Peyer's patch (tissue), 4 donors: ENCODE measurements at regions not wholly inside any gene's neighbourhood (a gene's known extent, or its start where the extent isn't known, plus 50 kb on each side); places are given as distances from the start of the nearest gene placed in this dataset.

ENCODE experiments used
- CTCF ChIP-seq, 6 experiments: fragments of 450-650 bp in 4 of 6; fragments of 200-600 bp in 2 of 6; sonication (generic) in 1 of 6; IDR thresholded peaks; one replicate each; pipeline ENCODE4 v1.5.1; 2017 to 2019; ENCODE audit warnings: antibody characterized with exemption in 6 of 6, mild to moderate bottlenecking in 3 of 6, moderate library complexity in 1 of 6
- POLR2A ChIP-seq, 2 donors: fragments of 450-650 bp; IDR thresholded peaks; one replicate each; pipeline ENCODE4 v1.5.1; 2017; ENCODE audit warnings: antibody characterized with exemption in 2 of 2, mild to moderate bottlenecking in 2 of 2, moderate library complexity in 2 of 2

- TF ChIP-seq POLR2A (IDR thresholded peaks at IDR 0.05) = no peak
- no peak for TF ChIP-seq CTCF (IDR thresholded peaks at IDR 0.05)
Measured at GRCh38 chr4:135532132-135532531, 1330.5 kb upstream of the PABPC4L start.
